Body of pancreas (tissue), 4 donors: ENCODE measurements at regions not wholly inside any gene's neighbourhood (a gene's known extent, or its start where the extent isn't known, plus 50 kb on each side); places are given as distances from the start of the nearest gene placed in this dataset.

Experiments used
- ATAC-seq: fragments of 150-250 bp; one replicate; pipeline ENCODE4 v1.9.1; 2016
- DNase-seq, 4 donors: peaks; one replicate each; pipeline ENCODE4 v3.0.0-alpha.2; 2019
- H3K27ac ChIP-seq, 4 donors: fragments of 200-600 bp; sonication (generic); 1 replicate in 3 of 4; 2 replicates in 1 of 4; pipeline versions ENCODE4 v1.5.1 to v1.6.1; 2016 to 2019; ENCODE audit warnings: mild to moderate bottlenecking in 1 of 4, mixed read lengths in 1 of 4, moderate library complexity in 1 of 4
- H3K27me3 ChIP-seq, 2 donors: fragments of 200-600 bp; sonication (generic); one replicate each; pipeline ENCODE4 v1.6.0; 2016; ENCODE audit warnings: mild to moderate bottlenecking in 1 of 2
- H3K36me3 ChIP-seq, 2 donors: fragments of 200-600 bp; sonication (generic); replicated peaks in 1 of 2; 2 replicates each; pipeline ENCODE4 v1.5.1; 2016; ENCODE audit warnings: low read depth in 2 of 2; ENCODE audit not compliant: insufficient read depth in 1 of 2
- H3K4me1 ChIP-seq: fragments of 200-600 bp; sonication (generic); one replicate; pipeline ENCODE4 v1.6.0; 2016
- H3K4me3 ChIP-seq, 2 donors: fragments of 200-600 bp; sonication (generic); 1 replicate in 1 of 2; 2 replicates in 1 of 2; pipeline ENCODE4 v1.5.1; 2016 to 2019
- H3K9me3 ChIP-seq, 3 donors: fragments of 200-600 bp; sonication (generic); 1 replicate in 2 of 3; 2 replicates in 1 of 3; pipeline ENCODE4 v1.5.1; 2016
- CTCF ChIP-seq, 7 experiments: fragments of 450-650 bp in 4 of 7; fragments of 200-600 bp in 3 of 7; sonication (generic) in 3 of 7; IDR thresholded peaks; one replicate each; pipeline ENCODE4 v1.5.1; 2016 to 2019; ENCODE audit warnings: antibody characterized with exemption in 7 of 7
- POLR2A ChIP-seq, 3 donors: fragments of 450-650 bp; IDR thresholded peaks; one replicate each; pipeline ENCODE4 v1.6.1; 2016; ENCODE audit warnings: antibody characterized with exemption in 3 of 3, mild to moderate bottlenecking in 2 of 3
- WGBS, 2 donors: methylation state at CpG; one replicate each; pipeline ENCODE4 v1.1.5; 2017; 5-methylcytosine and 5-hydroxymethylcytosine counted together
- intact Hi-C: fragments of 100-400 bp; cut with DNase I; formaldehyde crosslinking; loops from one replicate; pipeline ENCODE4 v1.15.1; 2023

- 67 to 76% methylated on average over 6 of the region's 6 CpGs for WGBS, 2 donors
- Histone ChIP-seq H3K9me3 (no peaks in the 10 kb centered on the region), H3K36me3 (no peaks in the 10 kb centered on the region), H3K4me3 (no peak overlapping the region), H3K27me3 (no peaks in the 10 kb centered on the region), H3K27ac (no peak overlapping the region), H3K4me1 (no peaks in the 10 kb centered on the region)
- TF ChIP-seq POLR2A (IDR thresholded peaks at IDR 0.05) (no peak), CTCF (IDR thresholded peaks at IDR 0.05) (no peak)
- intact Hi-C loops = no loop called here
- DNase-seq (no peak), ATAC-seq (no peak)
These were observed 294.3 kb upstream of the FSTL5 start for GRCh38 chr4:162458051-162458450.

GRCh38 chr4:162457071-162457865 is 293.5 kb upstream of the FSTL5 start:
- no peaks in the 10 kb centered on the region for H3K36me3 ChIP-seq
- no peak for DNase-seq
- intact Hi-C loops = no loop called here
- H3K27ac ChIP-seq = no peak overlapping the region
- H3K4me1 ChIP-seq = no peaks in the 10 kb centered on the region
- no peaks in the 10 kb centered on the region for H3K9me3 ChIP-seq
- 59 to 66% methylated on average over 5 of the region's 5 CpGs for WGBS, 2 donors
- TF ChIP-seq CTCF (IDR thresholded peaks at IDR 0.05) = no peak
- no peak for TF ChIP-seq POLR2A (IDR thresholded peaks at IDR 0.05)
- ATAC-seq = no peak
- no peak overlapping the region for H3K4me3 ChIP-seq
- no peaks in the 10 kb centered on the region for H3K27me3 ChIP-seq

GRCh38 chr4:162456106-162456505 is 292.3 kb upstream of the FSTL5 start:
- ATAC-seq (no peak), DNase-seq (no peak)
- WGBS, 2 donors = 57 to 67% methylated on average over 3 of the region's 3 CpGs
- Histone ChIP-seq H3K27ac (no peak overlapping the region), H3K9me3 (no peaks in the 10 kb centered on the region), H3K27me3 (no peaks in the 10 kb centered on the region), H3K4me3 (no peak overlapping the region), H3K4me1 (no peaks in the 10 kb centered on the region), H3K36me3 (no peaks in the 10 kb centered on the region)
- TF ChIP-seq POLR2A (IDR thresholded peaks at IDR 0.05) = no peak
- no peak for TF ChIP-seq CTCF (IDR thresholded peaks at IDR 0.05)
- intact Hi-C loops = no loop called here

GRCh38 chr4:162450531-162451035 is 286.8 kb upstream of the FSTL5 start:
- intact Hi-C loops = no loop called here
- Histone ChIP-seq H3K36me3 (no peaks in the 10 kb centered on the region), H3K4me1 (no peaks in the 10 kb centered on the region), H3K4me3 (no peak overlapping the region), H3K9me3 (no peaks in the 10 kb centered on the region), H3K27me3 (no peaks in the 10 kb centered on the region), H3K27ac (no peak overlapping the region)
- ATAC-seq (no peak), DNase-seq (no peak)
- TF ChIP-seq CTCF (IDR thresholded peaks at IDR 0.05) = no peak
- TF ChIP-seq POLR2A (IDR thresholded peaks at IDR 0.05) = no peak

GRCh38 chr4:162443510-162443909 is 279.7 kb upstream of the FSTL5 start:
- ATAC-seq (no peak), DNase-seq (no peak)
- Histone ChIP-seq H3K36me3 (no peaks in the 10 kb centered on the region), H3K4me3 (no peak overlapping the region), H3K27ac (no peak overlapping the region), H3K9me3 (no peaks in the 10 kb centered on the region), H3K27me3 (no peaks in the 10 kb centered on the region), H3K4me1 (no peaks in the 10 kb centered on the region)
- WGBS, 2 donors = 41 to 46% methylated on average over 2 of the region's 2 CpGs
- intact Hi-C loops = no loop called here
- TF ChIP-seq CTCF (IDR thresholded peaks at IDR 0.05) = no peak
- no peak for TF ChIP-seq POLR2A (IDR thresholded peaks at IDR 0.05)
